ENCODE measurements at regions not wholly inside any gene's neighbourhood (a gene's known extent, or its start where the extent isn't known, plus 50 kb on each side); places are given as distances from the start of the nearest gene placed in this dataset.

DNA sequence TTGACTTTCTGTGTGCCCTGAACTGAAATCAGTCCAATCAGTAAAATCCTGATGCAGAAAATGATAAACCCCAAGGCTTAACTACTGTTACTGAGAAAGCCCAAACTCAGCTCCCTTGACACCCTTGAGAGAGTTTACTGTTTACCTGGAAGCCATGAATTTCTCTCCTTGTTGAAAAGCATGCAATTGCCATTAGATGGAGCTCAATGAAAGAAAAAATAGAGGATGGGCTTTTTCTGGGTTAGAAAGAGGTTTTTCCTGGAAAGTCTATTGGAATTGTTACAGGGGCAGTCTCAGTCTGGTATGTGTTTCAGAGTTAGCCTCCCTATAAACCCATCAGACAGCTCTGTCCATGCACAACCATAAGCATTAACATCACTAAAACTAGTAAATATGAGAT, 66.4 kb upstream of the C4orf54 start:
- ATAC-seq (no peak), DNase-seq (no peak)
- H3K27ac Mint-ChIP-seq, result no peak overlapping the region
- H3K36me3 Mint-ChIP-seq (ENCODE audit: low read depth), result no peaks in the 10 kb centered on the region
- no peak overlapping the region for H3K4me3 Mint-ChIP-seq
- H3K27me3 Mint-ChIP-seq, result no peaks in the 10 kb centered on the region
- H3K9me3 Mint-ChIP-seq, result no peaks in the 10 kb centered on the region
- H3K4me1 Mint-ChIP-seq, result no peaks in the 10 kb centered on the region

DNA sequence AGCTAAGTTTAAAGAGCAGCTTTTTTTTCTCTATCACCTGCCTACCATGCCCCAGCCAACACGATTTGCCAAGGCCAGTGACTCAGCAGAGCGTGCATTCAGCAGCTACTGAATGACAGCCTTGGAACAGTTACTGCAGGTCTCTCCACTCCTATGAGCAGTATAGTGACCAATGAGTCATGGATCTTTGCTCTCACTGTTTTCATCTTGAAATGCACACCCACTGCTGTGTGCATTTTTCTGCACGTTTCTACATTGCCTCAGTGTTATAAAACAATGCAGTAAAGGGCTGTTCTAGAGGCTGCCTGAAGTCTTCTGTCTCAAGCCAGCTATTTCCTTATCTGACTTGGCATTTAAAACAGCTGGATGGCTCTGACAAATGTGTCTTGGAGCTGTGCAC, 66.0 kb upstream of the C4orf54 start:
- Mint-ChIP-seq H3K27me3 (no peaks in the 10 kb centered on the region), H3K9me3 (no peaks in the 10 kb centered on the region), H3K4me3 (no peak overlapping the region), H3K36me3 (ENCODE audit: low read depth) (no peaks in the 10 kb centered on the region), H3K4me1 (no peaks in the 10 kb centered on the region), H3K27ac (no peak overlapping the region)
- ATAC-seq (peak; percentile 61), DNase-seq (no peak)

DNA sequence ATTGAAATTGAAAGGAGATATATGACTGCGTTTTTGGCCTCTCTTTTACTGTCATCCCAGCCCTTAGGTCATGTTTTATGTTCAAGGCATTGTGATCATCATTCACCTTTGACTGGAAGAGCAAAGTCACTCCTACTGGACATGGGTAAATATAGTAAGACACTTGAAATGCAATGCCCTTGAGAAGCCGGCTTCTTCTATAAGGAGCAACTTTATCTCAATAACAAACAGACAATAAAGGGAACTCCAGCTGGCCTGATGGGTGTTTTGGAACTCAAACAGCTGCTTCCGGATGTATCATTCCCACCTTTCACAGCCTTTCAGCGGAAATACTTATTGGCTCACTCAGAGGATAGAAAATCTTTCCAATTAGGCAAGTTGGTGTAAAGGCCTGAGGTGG, 65.1 kb upstream of the C4orf54 start:
- H3K36me3 Mint-ChIP-seq (ENCODE audit: low read depth), result no peaks in the 10 kb centered on the region
- ATAC-seq, result no peak
- no peaks in the 10 kb centered on the region for H3K9me3 Mint-ChIP-seq
- no peak for DNase-seq
- no peak overlapping the region for H3K27ac Mint-ChIP-seq
- H3K27me3 Mint-ChIP-seq, result no peaks in the 10 kb centered on the region
- H3K4me1 Mint-ChIP-seq, result no peaks in the 10 kb centered on the region
- H3K4me3 Mint-ChIP-seq, result no peak overlapping the region

DNA sequence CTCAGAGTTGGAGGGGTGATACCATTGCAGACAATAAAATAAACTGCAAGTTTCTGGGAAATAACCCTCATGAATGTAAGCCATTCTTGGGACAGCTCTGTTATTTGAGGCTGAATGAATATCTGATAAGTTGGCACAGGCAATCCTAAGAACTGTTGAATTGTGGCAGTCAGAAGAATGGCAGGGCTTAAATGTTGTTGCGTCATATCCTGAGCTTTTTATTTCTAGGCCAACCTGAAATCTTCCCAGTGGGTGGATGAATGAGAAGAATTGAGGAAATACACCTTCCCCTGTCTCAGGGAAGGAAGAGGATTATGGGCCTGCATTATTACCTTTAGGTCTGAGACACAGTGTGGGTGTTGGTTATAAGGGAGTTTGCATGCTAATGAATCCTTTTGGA, 64.4 kb upstream of the C4orf54 start:
- Mint-ChIP-seq H3K4me3 (no peak overlapping the region), H3K9me3 (no peaks in the 10 kb centered on the region), H3K36me3 (ENCODE audit: low read depth) (no peaks in the 10 kb centered on the region), H3K27me3 (no peaks in the 10 kb centered on the region), H3K4me1 (no peaks in the 10 kb centered on the region), H3K27ac (no peak overlapping the region)
- DNase-seq (no peak), ATAC-seq (no peak)

DNA sequence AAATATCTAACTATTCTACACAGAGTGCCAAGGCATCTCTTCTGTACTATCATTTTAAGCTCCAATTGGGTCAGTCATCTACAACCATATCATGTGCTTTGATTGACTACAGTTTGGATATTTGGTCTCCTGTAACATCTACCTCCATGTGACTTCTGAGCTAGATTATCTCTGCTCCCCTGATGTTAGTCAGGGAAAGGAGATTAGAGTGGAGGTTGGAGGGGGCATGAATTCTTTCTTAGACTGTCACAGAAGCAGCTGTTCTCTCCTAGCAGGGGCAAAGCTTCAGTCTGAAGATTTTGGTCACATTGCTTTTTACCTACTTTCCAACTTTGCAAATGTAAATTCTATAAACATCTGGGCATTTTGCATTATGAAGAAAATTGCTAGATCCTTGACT, 62.6 kb upstream of the C4orf54 start:
- no peak for ATAC-seq
- Mint-ChIP-seq H3K4me3 (no peak overlapping the region), H3K36me3 (ENCODE audit: low read depth) (no peaks in the 10 kb centered on the region), H3K27me3 (no peaks in the 10 kb centered on the region), H3K4me1 (no peaks in the 10 kb centered on the region), H3K9me3 (no peaks in the 10 kb centered on the region), H3K27ac (no peak overlapping the region)
- DNase-seq, result no peak

DNA sequence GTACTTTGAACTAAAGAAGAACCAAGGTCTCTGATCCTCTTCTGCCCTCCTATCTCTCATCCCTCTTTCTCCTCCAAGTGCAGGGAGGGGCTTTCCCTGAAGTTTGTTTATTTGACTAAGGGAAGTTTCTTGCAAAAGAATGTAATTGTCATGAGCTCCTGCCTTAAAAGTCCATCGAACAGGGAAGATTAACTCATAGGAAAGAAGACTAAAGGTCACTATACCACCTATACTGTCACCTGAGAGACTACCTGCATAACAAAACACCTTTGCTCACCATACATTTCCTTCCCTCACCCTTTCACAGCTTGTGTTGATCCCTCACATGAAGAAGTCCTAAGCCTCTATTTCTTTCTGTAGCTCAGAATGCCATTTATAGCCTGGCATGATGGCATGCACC, 59.4 kb upstream of the C4orf54 start:
- Mint-ChIP-seq H3K27me3 (no peaks in the 10 kb centered on the region), H3K4me1 (no peaks in the 10 kb centered on the region), H3K9me3 (no peaks in the 10 kb centered on the region), H3K36me3 (ENCODE audit: low read depth) (no peaks in the 10 kb centered on the region), H3K27ac (no peak overlapping the region), H3K4me3 (no peak overlapping the region)
- DNase-seq (no peak), ATAC-seq (no peak)

DNA sequence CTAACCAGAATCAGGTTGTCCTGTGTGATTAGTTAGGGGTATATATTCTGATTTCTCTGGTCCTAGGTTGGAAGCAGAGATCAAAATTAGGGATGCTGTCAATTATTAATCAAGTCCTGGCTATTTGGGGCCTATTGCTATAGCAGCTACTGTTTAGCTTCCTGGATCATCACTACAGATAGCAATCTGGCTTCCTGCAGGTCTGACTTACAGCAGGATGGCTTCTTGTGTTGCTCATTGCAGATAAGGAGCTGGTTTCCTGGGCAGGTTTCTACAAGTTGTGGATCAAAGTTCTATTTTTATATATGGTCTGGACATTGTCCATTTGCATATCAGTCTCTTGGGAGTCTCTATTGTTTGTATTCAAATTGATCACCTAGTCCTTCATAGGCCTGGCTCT, 57.7 kb upstream of the C4orf54 start:
- no peak overlapping the region for H3K4me3 Mint-ChIP-seq
- no peaks in the 10 kb centered on the region for H3K9me3 Mint-ChIP-seq
- no peak overlapping the region for H3K27ac Mint-ChIP-seq
- no peaks in the 10 kb centered on the region for H3K36me3 Mint-ChIP-seq (ENCODE audit: low read depth)
- DNase-seq (no peak), ATAC-seq (no peak)
- peaks cover 2% of the 10 kb centered on the region for H3K27me3 Mint-ChIP-seq
- peaks cover 7% of the 10 kb centered on the region for H3K4me1 Mint-ChIP-seq

DNA sequence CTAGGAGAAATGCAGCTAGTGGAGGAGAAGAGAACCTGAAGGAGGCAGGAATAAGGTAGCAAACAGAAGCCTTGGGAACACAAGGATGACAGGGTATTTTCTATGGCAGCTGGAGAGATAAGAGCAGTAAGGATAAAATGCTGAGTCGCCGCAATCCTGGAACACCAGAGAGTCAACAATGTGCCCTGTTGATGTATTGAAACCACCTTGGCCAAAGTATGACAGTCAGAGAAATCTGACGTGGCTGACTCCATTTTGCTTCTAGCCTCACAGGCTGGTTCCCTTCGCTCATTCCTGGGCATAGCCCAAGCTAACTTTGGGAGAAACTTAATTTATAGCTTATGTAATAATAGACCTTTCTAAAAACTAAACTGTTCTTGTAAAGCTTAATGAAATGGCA, 56.6 kb upstream of the C4orf54 start:
- DNase-seq (no peak), ATAC-seq (no peak)
- H3K4me3 Mint-ChIP-seq, result no peak overlapping the region
- no peaks in the 10 kb centered on the region for H3K36me3 Mint-ChIP-seq (ENCODE audit: low read depth)
- peaks cover 7% of the 10 kb centered on the region for H3K4me1 Mint-ChIP-seq
- H3K27ac Mint-ChIP-seq, result no peak overlapping the region
- H3K27me3 Mint-ChIP-seq, result peaks cover 2% of the 10 kb centered on the region
- H3K9me3 Mint-ChIP-seq, result no peaks in the 10 kb centered on the region

DNA sequence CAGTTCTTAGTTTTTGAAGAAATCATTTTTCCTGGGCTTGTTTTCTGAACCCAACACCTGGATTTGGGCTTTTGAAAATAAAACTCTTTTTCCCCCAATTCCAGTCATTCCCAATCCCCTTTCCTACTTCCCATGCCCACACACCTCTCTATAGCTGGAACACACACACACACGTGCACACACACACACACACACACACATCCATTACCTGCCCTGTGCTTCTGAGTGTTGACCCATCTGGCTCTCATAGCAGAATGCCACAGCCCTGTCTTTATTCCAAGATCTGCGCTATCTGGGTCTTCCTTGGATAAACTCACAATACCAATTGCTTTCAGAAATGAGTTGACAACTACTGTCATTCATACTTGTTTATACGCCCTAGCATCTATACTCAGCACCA, 54.9 kb upstream of the C4orf54 start:
- Mint-ChIP-seq H3K9me3 (no peaks in the 10 kb centered on the region), H3K4me1 (peaks cover 7% of the 10 kb centered on the region), H3K27ac (no peak overlapping the region), H3K36me3 (ENCODE audit: low read depth) (no peaks in the 10 kb centered on the region), H3K27me3 (peaks cover 2% of the 10 kb centered on the region), H3K4me3 (no peak overlapping the region)
- ATAC-seq, result no peak
- no peak for DNase-seq

DNA sequence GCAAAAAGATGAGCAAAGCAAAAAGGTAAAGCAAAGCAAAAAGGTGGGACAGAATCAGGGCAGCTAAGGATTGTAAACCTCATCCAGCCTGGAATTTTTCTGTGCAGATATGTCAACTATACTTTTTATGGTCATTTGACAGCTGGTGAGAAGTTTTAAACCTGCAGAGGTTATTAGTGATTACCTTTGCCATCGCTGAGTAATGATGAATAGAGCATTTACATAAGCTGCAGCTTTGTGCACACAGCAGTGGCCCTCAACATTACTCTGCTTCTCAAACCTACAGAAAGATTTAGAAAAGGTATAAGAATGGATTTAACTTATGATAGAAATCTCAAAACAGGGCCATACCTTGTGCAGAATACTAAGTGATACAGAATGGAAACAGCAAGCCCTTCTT, 54.5 kb upstream of the C4orf54 start:
- no peak overlapping the region for H3K4me3 Mint-ChIP-seq
- no peaks in the 10 kb centered on the region for H3K36me3 Mint-ChIP-seq (ENCODE audit: low read depth)
- ATAC-seq (no peak), DNase-seq (no peak)
- no peak overlapping the region for H3K27ac Mint-ChIP-seq
- H3K27me3 Mint-ChIP-seq, result peaks cover 2% of the 10 kb centered on the region
- H3K4me1 Mint-ChIP-seq, result peaks cover 7% of the 10 kb centered on the region
- no peaks in the 10 kb centered on the region for H3K9me3 Mint-ChIP-seq

DNA sequence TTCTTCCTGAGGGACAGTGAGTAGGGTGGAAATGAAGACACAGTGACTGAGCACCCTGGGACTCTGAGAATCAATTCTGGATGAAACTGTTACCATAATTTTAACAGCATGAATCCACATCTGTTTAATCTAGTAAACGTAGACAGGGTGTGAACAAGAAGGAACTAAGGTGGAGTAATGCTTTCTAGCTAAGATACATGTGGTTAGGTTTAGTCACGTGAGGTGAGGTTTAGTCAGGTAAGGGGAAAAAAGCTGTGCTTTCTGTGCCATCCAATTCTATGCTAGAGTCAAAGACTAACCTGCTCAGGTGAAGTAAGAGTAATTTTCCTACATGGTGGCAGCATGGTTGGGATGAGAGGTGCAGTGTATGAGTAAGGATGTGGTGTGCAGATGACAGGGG, 54.0 kb upstream of the C4orf54 start:
- no peak for DNase-seq
- Mint-ChIP-seq H3K27me3 (peaks cover 2% of the 10 kb centered on the region), H3K27ac (no peak overlapping the region), H3K4me1 (peaks cover 7% of the 10 kb centered on the region), H3K36me3 (ENCODE audit: low read depth) (no peaks in the 10 kb centered on the region), H3K9me3 (no peaks in the 10 kb centered on the region), H3K4me3 (no peak overlapping the region)
- no peak for ATAC-seq

DNA sequence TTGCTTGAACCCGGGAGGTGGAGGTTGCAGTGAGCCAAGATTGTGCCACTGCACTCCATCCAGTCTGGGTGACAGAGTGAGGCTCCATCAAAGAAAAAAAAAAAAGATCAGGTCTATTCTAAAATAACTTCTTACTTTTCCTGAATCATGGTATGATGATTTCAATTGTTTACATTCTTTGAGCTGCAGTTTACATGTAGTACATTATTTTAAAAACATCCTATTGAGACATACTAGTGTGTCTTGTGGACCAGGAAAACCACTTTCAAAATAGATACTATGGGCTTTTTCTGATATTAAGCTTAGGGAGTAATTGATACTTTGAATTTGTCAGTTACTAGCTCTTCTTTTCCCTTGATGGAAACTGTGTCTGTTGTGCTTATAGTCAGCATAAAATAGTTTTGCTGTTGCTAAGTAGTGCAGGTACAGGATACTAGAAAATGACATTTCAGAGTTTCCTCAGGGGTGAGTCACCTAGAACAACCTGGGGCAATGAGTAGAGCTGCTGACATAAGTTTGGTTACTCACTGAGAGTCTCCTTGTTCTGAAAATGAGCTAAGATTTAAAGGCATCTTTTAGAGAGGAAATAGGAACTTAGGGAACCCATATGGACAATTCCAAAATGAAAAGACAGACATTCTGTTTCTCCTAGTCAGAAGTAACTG, 53.2 kb upstream of the C4orf54 start:
- DNase-seq, result no peak

DNA sequence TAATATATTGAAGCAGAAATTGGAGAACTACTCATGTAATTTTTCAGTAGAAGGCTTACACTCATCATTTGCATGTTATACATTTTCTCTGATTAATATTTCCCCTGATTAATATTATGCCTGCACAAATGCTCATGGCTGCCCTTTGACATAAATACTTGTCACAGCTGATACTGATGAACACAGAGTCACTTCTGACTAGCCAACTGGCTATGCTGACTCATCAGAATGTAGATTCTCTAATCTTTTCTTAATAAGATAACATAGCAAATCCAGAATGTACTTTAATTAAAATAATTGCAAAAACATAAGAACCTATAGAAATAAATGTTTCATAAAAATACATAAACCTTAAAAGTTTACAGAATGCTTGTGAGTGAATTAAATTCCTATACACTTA, 52.4 kb upstream of the C4orf54 start:
- Mint-ChIP-seq H3K27ac (no peak overlapping the region), H3K4me1 (peaks cover 7% of the 10 kb centered on the region), H3K27me3 (peaks cover 2% of the 10 kb centered on the region)

More for the DNA sequence above, 53.2 kb upstream of the C4orf54 start:
- ATAC-seq, result peak; percentile 95
- H3K4me1 Mint-ChIP-seq, result peaks cover 7% of the 10 kb centered on the region
- H3K4me3 Mint-ChIP-seq, result no peak overlapping the region
- H3K27ac Mint-ChIP-seq, result no peak overlapping the region
- no peaks in the 10 kb centered on the region for H3K36me3 Mint-ChIP-seq (ENCODE audit: low read depth)
- no peaks in the 10 kb centered on the region for H3K9me3 Mint-ChIP-seq
- H3K27me3 Mint-ChIP-seq, result peaks cover 2% of the 10 kb centered on the region

DNA sequence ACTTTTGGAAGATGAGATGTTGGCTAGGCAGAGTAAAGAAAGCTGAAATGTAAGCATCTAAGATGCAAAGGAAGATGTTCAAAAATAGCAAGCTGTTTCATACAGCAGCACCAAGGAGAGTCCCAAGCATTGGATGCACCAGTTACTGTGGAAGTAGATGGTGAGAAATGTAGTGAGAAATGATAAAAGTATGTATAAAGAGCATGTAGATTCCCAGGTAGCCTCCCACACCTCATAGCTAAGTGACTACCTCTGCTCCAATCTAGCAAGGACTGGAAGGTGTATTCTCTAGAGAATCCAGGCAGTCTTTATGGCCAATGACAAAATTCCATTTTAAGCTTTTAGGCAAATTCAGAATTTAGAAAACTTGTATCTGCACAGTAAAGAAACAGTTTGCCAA, 50.9 kb upstream of the C4orf54 start:
- Mint-ChIP-seq H3K27ac (no peak overlapping the region), H3K9me3 (no peaks in the 10 kb centered on the region), H3K27me3 (peaks cover 3% of the 10 kb centered on the region), H3K4me3 (no peak overlapping the region), H3K36me3 (ENCODE audit: low read depth) (no peaks in the 10 kb centered on the region), H3K4me1 (peaks cover 7% of the 10 kb centered on the region)
- DNase-seq (no peak), ATAC-seq (no peak)

More for the DNA sequence above, 52.4 kb upstream of the C4orf54 start:
- ATAC-seq (no peak), DNase-seq (no peak)
- Mint-ChIP-seq H3K9me3 (no peaks in the 10 kb centered on the region), H3K36me3 (ENCODE audit: low read depth) (no peaks in the 10 kb centered on the region), H3K4me3 (no peak overlapping the region)
